ENCODE measurements at regions not wholly inside any gene's neighbourhood (a gene's known extent, or its start where the extent isn't known, plus 50 kb on each side); places are given as distances from the start of the nearest gene placed in this dataset.

GRCh38 chr6:28726569-28727309, 197.0 kb downstream of the TRIM27 start:
- H3K36me3 ChIP-seq (ENCODE audit: low read length) = no peaks in the 10 kb centered on the region
- no peak overlapping the region for H2AFZ ChIP-seq (ENCODE audit: low read depth, low read length, severe bottlenecking)
- no peaks in the 10 kb centered on the region for H4K20me1 ChIP-seq (ENCODE audit: low read depth, low read length)
- H3K9me3 ChIP-seq (ENCODE audit: insufficient read depth, low read length) = no peaks in the 10 kb centered on the region
- H3K27me3 ChIP-seq (ENCODE audit: low read length) = no peaks in the 10 kb centered on the region
- H3K4me2 ChIP-seq (ENCODE audit: low read depth, low read length, poor library complexity, severe bottlenecking) = no peak overlapping the region
- H3K4me3 ChIP-seq (ENCODE audit: insufficient read depth, low read length, poor library complexity, severe bottlenecking) = no peak overlapping the region
- H3K27ac ChIP-seq (ENCODE audit: low read depth, low read length) = no peak overlapping the region
- H3K9ac ChIP-seq (ENCODE audit: low read length) = no peak overlapping the region
- H3F3A ChIP-seq (ENCODE audit: insufficient read depth) = peaks cover 3% of the 10 kb centered on the region; the same call in 1 of the 2 replicates
- no peaks in the 10 kb centered on the region for H3K79me2 ChIP-seq (ENCODE audit: insufficient read depth, low read length)
- no peaks in the 10 kb centered on the region for H3K9me2 ChIP-seq (replicated peaks; ENCODE audit: insufficient read depth, low read length)
- TF ChIP-seq EZH2phosphoT487 (conservative IDR thresholded peaks at IDR 0.05; ENCODE audit: low read length) (no peak), CTCF (IDR thresholded peaks at IDR 0.05; ENCODE audit: insufficient read depth, low read length, poor library complexity, severe bottlenecking) (no peak)

- Histone ChIP-seq H3K27ac (ENCODE audit: low read depth, low read length) (no peak overlapping the region; the same call in 1 of the 2 replicates), H3K36me3 (ENCODE audit: low read length) (no peaks in the 10 kb centered on the region), H3K4me3 (ENCODE audit: insufficient read depth, low read length, poor library complexity, severe bottlenecking) (no peak overlapping the region), H3K9ac (ENCODE audit: low read length) (no peak overlapping the region), H3K9me2 (replicated peaks; ENCODE audit: insufficient read depth, low read length) (no peaks in the 10 kb centered on the region), H3K79me2 (ENCODE audit: insufficient read depth, low read length) (no peaks in the 10 kb centered on the region), H2AFZ (ENCODE audit: low read depth, low read length, severe bottlenecking) (peak overlapping the region; percentile 34), H3K4me2 (ENCODE audit: low read depth, low read length, poor library complexity, severe bottlenecking) (peak overlapping the region; percentile 56), H3F3A (ENCODE audit: insufficient read depth) (peaks cover 3% of the 10 kb centered on the region; the same call in 1 of the 2 replicates), H4K20me1 (ENCODE audit: low read depth, low read length) (no peaks in the 10 kb centered on the region), H3K9me3 (ENCODE audit: insufficient read depth, low read length) (no peaks in the 10 kb centered on the region), H3K27me3 (ENCODE audit: low read length) (no peaks in the 10 kb centered on the region)
- TF ChIP-seq EZH2phosphoT487 (conservative IDR thresholded peaks at IDR 0.05; ENCODE audit: low read length) (no peak), CTCF (IDR thresholded peaks at IDR 0.05; ENCODE audit: insufficient read depth, low read length, poor library complexity, severe bottlenecking) (no peak)
These were observed 196.1 kb downstream of the TRIM27 start for GRCh38 chr6:28727559-28728211.

- Histone ChIP-seq H3K9me2 (replicated peaks; ENCODE audit: insufficient read depth, low read length) (no peaks in the 10 kb centered on the region), H3K27me3 (ENCODE audit: low read length) (no peaks in the 10 kb centered on the region), H3F3A (ENCODE audit: insufficient read depth) (peaks cover 3% of the 10 kb centered on the region; the same call in 1 of the 2 replicates), H3K4me2 (ENCODE audit: low read depth, low read length, poor library complexity, severe bottlenecking) (peak overlapping the region; percentile 56), H3K9ac (ENCODE audit: low read length) (no peak overlapping the region), H3K27ac (ENCODE audit: low read depth, low read length) (no peak overlapping the region), H3K4me3 (ENCODE audit: insufficient read depth, low read length, poor library complexity, severe bottlenecking) (peak overlapping the region; percentile 46), H3K79me2 (ENCODE audit: insufficient read depth, low read length) (no peaks in the 10 kb centered on the region), H4K20me1 (ENCODE audit: low read depth, low read length) (no peaks in the 10 kb centered on the region), H3K36me3 (ENCODE audit: low read length) (no peaks in the 10 kb centered on the region), H2AFZ (ENCODE audit: low read depth, low read length, severe bottlenecking) (peak overlapping the region; percentile 80), H3K9me3 (ENCODE audit: insufficient read depth, low read length) (no peaks in the 10 kb centered on the region)
- TF ChIP-seq CTCF (IDR thresholded peaks at IDR 0.05; ENCODE audit: insufficient read depth, low read length, poor library complexity, severe bottlenecking) = no peak
- no peak for TF ChIP-seq EZH2phosphoT487 (conservative IDR thresholded peaks at IDR 0.05; ENCODE audit: low read length)
These were observed 194.0 kb downstream of the TRIM27 start for GRCh38 chr6:28729501-28730402.
